GM18868 (cell line): ENCODE measurements at regions not wholly inside any gene's neighbourhood (a gene's known extent, or its start where the extent isn't known, plus 50 kb on each side); places are given as distances from the start of the nearest gene placed in this dataset.

Experiments
- ATAC-seq: cut with Tn5 transposase; IDR thresholded peaks from one replicate; pipeline ENCODE4 v1.9.1; 2021; ENCODE audit warnings: mild to moderate bottlenecking, moderate library complexity; ENCODE audit not compliant: unreplicated experiment

DNA sequence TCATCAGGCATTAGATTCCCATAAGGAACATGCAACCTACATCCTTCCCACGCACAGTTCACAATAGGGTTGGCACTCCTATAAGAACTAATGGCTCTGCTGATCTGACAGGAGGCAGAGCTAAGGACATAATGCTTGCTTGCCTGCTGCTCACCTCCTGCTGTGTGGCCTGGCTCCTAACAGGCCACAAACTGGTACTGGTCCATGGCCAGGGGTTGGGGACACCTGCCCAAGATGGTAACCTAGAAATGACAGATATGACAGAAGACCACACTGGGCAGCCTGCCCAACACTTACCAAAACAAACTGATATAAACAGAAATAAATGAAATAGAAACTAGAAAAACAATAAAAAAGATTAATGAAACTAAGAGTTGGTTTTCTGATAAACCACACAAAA lies 325.6 kb downstream of the SEC23A start:
- no peak for ATAC-seq

DNA sequence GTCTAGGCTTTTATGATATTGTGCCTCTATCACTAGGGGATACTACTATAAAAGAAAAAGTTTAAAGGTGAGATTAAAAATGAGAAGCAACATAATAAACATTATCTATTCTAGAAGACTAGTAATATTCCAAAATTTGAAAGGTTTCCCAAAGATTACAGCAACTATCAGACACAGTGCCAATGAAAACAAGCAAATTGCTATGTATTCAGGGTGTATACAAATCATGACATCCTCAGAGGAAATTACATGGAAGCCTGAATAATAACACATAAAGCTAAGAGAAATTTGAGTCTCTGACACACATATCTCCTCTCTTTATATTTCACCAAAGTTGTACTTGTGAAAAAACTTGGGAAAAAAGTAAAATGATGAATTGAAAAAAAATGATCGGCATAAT lies 327.0 kb downstream of the SEC23A start:
- no peak for ATAC-seq

DNA sequence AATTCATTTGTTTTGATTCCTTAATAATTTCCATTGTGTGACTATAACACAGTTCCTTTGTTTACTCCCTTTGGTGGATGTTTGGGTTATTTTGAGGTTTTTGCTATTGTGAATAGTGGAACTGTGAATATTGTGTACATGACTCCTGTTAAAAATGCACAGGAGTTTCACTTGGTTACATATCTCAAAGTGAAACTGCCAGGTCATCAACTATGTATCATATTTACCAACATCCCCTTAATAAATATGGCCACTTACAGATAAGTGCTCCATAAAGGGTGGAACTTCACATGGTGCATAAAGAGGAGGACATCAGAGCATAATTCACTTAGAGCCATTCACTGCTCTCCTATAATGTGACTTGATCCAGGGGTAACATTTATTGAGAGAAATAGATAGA lies 328.9 kb downstream of the SEC23A start:
- ATAC-seq: no peak

DNA sequence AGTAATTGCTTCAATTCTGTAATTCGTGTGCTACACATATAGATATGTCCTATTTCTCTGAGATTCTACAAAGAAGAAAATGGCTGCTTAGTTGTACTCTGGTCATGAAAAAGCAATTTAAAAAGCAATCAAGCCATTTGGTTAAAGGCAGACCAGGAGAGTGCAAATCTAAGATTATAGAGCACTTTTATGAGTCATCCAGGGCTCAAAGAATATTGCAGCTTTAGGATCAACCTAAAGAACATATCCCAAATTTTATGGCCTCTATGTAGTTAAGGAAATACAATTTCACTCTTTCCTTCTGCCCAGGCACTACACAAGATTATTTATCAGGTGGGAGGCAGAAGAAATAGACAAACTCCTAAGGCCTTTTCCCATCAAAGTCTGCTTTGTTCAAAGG lies 332.8 kb downstream of the SEC23A start:
- ATAC-seq: no peak

DNA sequence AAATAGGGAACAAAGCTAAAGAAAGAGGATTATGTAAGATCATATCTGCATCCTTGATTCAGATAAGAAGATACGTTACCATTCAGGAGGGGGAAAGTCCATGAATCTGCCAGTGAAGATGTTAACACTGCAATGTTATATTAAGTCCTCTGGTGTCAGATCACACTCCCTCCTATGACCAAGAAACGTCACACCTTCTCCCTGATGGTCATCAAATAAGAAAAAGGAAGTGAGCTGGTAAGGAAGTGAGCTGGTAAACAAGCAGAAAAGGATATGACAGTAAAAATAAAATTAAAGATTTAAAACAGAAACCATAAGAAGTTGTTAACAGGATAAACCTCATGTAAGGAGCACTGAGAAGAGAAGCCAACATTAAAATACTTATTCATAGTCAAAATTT lies 340.2 kb downstream of the SEC23A start:
- ATAC-seq: no peak

DNA sequence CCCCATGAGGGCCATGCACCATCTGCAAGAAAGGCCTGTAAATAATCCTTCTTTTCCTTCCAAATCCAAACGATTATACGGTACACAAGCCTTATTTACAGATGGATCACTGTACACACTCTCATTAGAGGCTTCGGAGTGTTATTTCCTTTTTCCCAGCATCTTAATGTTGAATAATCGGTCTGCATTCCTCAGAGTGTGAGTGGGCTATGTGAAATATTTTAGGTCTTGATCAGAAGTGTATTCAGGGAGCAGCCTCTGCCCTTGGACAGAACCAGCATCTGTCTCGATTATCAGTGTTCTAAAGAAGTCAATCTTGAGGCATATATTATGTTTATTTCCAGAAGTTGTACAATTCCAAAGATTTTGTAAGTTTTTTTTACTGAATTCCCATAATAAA lies 340.6 kb downstream of the SEC23A start:
- ATAC-seq: no peak

DNA sequence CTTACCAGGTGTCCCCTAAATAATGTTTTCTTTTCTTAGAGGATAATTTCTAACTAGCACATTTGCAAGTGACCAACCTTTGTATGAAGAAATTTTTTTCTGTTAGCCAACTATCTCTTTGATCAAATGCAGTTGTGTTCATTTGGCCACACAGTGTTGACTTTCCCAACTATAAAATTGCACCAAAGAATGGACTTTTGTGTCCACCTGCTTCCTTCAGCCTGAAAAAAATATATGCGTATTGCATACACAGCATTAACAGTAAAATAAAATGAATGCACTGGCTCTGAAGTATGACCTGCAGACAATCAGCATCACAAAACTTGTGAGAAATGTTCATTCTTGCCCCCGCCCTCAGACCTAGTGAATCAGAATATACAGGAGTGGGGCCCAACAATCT lies 342.0 kb downstream of the SEC23A start:
- ATAC-seq: no peak

DNA sequence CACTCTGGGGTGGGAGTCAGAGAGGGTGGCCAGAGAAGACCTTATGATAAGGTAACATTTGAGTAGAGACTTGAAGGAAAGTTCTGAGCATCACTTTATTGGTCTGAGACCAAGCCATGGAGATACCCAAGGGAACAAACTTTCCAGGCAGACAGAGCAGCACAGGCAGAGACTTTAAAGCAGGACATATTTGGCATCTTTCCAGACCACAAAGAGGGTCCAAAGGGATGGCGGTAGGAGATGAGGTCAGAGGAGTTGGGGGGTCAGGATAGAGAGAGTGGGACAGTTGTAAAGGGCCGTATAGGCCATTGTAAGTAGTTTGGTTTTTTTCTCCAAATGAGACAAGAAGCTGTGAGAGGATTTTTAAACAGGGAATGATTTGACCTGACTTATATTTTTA lies 344.4 kb downstream of the SEC23A start:
- ATAC-seq: no peak

DNA sequence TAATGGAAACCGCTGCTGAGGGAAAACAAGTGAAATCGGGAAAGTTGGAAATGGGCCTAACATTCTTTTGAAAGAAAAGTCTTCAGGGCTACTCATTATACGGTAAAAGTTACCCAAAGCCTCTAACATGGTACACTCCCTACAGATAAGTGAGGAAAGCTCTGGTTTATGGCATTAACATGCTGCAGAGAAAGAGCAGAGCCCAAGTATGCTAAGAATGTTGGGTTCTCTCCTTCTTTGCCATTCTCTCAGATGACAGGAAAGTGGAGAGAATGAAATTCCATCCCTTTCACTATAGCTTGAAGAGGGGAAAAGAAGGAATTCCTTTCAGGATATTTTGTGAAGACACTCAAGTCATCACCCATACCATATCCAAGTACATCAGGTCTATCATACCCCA lies 348.0 kb downstream of the SEC23A start:
- ATAC-seq: no peak

DNA sequence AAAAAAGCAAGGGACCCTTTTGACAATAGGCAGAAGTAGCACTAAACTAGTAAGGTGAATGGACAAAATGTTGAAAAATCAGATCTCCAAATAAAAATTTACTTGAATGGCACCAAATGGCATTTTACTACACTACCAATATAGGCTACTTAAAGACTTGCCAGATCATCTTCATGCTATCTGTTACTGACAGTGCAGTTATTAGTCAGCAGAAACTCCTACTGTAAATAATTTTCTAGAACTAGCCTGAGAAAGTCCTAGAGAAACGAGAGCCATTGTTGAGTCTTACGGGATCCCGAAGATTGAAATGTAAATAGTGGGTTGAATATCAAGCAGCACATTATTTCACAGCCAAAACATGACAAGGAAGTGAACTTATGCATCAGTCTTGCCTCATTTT lies 350.3 kb downstream of the SEC23A start:
- ATAC-seq: no peak

DNA sequence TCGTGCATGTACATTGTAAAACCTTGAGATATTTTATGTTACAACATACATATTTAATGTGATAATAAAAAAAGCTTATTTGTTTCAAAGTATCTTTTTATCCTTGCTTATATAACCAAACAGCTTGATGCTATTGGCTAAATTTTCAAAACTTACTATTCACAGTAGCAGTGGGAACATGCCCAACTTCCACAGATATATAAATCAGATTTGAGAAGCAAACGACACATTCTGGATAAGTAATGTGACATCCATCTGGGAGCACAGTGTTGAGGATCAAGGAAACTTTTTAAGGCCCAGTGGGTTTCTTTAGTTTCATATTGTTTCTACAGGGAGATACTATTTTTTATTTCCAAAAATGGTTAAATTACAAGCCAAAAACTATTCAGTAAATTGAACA lies 350.7 kb downstream of the SEC23A start:
- ATAC-seq: no peak

DNA sequence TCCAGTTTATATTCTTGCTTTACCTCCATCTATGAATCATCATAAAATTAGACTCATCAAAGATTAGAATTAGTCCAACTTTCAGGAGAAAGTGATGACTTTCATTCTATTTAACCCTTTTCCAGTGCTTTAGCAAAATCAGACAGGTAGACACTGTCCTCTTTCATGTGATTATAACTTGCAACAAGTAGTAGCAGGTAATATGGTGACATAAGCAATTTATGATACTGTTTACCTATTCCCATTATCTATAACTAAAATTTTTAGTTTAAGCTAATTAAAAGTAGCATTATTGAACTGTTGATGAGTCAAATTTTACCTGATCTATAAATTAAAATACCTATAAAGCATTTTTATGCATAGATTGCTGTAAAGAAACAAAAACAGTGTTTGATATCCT lies 351.6 kb downstream of the SEC23A start:
- no peak for ATAC-seq

DNA sequence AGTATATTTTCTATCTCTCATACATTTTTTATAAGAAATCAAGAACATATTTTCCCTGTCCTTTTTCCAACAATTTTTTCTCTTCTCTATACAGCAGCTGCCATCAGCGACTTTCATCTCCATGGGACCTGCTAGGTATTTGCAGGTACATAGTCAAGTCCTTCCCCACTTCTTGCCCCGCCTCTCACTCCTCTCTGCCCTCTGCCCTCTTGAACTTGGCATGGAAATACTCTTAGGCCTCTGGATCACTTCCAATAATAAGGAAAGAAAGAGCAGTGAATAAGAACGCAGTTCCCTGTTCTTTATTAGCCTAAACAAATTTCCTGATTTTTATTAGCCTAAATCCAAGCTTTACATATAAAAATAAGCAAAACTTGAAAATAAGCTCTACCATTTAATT lies 353.1 kb downstream of the SEC23A start:
- no peak for ATAC-seq

DNA sequence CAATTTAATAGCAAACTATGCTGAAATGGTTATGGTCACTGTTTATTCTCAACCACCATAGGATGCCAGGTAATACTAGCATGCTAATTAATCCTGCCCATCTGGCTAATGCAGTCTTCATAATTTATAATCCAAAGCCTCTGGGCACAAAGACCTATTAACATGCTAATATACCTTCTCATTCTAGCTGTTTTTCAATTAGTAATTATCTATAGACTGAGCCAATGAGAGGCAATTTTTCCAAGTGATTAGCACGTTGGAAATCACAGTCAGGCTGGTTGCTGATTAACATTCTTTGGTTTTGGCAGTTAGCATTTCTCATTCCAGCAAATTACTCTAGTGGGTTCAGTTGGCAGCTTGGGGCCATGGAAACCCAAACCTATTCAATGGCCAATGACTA lies 357.2 kb downstream of the SEC23A start:
- ATAC-seq: no peak

DNA sequence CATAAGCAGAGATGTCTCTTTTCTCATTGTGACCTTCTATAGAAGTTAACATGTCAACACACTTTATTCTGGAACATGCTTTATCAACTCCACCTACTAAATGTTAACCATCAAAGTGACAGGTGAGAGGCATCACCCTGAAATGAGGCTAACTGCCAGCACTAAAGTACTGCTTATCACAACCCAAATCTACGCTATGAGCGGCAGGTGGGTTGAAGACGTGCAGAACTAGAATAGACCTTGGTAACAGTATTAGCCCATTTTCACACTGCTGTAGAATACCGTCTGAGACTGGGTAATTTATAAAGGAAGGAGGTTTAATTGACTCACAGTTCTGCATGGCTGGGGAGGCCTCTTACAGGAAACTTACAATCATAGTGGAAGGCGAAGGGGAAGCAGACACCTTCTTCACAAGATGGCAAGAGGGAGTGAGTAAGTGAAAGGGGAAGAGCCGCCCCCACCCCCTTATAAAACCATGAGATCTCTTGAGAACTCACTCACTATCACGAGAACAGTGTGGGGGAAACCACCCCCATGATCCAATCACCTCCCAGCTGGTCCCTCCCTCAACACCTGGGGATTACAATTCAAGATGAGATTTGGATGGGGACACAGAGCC lies 359.0 kb downstream of the SEC23A start:
- ATAC-seq: no peak

DNA sequence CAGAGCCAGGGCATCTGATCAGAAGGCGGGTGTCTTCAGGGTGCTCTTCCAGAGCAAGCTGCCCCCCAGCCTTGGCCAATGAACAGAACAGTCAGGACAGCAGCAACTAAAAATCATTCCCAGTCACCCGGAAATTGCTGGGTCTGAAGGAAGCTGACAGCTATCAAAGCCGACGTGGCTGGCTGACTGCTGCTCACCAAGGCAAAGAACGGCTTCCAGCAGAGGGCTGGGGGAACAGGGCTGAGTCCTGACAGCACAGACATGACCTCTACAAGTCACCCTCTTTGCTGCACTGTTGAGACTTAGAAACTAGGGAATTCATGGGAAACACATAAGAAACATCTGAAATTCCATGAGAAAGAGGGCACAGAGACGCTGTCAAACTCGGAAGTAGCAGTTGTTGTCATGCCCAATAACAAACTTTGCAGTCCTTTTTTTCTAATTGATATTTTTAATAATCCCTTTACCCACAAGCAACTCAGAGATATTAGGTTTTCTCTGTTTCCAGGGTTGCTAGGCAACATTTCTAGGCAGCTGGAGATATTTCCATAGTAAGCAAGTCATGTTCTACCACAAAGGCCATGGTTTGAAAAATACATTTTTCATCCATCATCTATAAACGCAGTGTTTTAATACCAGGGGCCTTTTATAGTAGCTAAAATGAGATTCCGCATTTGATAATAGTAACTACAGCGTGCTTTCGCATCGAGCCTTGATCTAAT lies 365.2 kb downstream of the SEC23A start:
- no peak for ATAC-seq

DNA sequence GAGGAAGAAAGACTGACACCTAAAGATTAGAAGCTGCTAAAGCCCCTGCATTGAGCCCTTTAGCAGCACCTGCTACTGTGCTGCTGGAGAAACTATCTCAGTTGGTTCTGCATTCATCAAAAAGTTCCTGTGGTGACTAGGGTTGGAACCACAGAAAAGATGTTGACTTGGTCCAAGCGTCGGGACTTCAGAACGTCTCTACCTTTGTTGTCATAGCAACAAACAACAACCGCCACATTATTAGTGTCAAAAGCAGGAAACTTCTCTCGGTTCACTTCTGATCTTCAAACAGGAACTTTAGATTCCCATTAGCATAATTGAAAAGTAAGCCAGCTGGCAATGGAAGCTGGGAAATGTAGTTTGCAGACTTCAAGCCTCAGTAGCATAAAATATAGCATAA lies 368.0 kb downstream of the SEC23A start:
- ATAC-seq: no peak

DNA sequence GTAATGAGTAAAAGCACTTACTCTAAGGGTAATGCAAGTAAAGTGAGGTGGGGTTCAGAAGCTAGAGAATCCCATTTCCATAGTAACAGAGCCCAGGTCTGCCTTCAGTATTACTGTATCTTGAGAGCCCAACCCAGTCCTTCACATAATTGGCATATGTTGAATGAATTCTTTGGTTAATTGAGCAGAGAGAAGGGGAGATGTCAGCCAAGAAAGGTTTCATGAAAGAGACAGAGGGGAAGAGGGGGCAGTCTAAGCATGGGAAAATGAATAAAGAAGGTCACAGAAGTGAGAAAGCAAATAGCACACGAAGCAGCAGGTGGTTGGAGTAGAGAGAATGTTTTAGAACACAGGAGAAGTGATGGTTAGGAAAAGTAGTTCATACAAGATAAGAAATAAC lies 371.1 kb downstream of the SEC23A start:
- ATAC-seq: no peak

DNA sequence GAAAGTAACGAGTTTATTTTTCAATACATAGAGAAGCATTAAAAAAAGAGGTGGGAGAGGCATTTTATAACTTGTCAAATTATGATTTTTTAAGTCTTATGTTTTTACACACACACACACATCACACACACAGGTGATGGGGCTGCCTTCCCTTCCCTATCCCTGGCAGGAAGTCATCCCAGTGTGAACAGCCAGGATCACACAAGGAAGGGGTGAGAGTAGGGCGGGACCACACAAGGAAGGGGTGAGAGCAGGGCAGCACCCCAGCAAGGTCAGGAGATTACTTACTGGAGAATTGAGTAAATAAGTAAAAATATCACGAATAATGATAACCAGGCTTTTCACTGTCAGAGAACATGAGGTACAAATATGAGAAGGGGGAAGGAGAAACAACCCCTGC lies 372.6 kb downstream of the SEC23A start:
- no peak for ATAC-seq

DNA sequence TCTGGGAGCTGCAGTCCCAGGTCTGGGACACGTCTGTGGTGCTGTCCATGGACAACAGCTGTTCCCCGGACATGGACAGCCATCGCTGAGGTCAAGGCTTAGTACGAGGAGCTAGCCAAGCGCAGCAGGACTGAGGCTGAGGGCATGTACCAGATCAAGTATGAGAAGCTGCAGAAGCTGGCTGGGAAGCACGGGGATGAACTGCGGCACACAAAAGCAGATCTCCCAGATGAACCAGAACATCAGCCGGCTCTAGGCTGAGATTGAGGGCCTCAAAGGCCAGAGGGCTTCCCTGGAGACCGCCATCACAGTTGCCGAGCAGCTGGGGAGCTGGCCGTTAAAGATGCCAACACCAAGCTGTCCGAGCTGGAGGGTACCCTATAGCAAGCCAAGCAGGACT lies 375.3 kb downstream of the SEC23A start:
- ATAC-seq: no peak

DNA sequence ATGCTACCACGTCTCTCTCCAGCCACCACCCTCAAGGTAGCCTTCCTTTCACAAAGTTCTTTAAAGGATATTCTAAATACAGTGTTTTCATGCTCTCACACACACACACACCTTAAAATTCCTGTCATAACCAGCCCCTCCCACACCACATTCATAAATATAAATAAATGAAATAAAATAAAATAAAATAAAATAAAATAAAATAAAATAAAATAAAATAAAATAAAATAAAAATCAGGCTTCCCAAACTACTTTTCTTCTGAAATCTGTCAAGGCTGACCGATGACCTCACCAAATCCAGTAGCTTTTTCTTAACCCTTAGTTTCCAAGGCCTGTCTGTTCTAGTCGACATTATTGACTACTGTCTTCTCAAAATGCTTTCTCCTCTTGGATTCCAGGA lies 378.4 kb downstream of the SEC23A start:
- ATAC-seq: no peak

DNA sequence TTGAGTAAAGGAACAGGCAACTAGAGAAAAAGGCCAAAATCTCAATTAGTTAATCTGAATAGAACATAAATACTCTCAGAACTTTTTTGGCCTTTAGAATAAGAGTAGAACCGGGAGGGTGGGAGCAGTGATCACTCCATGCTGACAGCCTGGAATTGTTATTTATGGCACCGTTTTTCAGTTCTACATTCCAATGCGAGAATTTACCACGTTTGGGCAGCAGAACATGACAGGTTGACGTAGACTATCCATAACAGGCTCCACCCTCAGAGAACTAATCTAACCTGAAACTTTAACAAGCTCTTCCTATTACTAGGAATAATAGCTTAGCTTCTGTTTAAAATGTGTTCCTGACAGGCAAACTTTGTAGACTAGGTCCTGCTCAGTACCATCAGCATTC lies 379.1 kb downstream of the SEC23A start:
- ATAC-seq: no peak

DNA sequence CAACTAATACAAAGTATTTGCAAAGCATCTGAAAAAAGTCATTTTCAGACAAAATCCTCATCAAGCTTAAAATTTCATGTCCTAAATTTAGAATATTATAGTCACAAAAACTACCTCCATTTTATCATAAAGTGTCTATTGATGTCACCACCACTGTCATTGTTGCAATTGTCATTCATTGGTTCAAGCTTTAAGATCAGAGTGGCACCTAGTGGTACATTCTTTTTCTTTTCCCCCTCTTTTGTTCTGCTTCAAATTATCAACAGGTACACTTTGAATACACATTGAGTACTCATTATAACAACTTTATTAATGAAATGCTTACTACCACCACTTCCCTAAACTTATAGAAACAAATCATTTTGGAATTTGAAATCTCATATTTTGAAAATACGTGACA lies 379.8 kb downstream of the SEC23A start:
- ATAC-seq: no peak
